GM12873 (cell line): ENCODE measurements at regions not wholly inside any gene's neighbourhood (a gene's known extent, or its start where the extent isn't known, plus 50 kb on each side); places are given as distances from the start of the nearest gene placed in this dataset.

Experiments
- TF ChIP-seq, protein P1 (sequence below): IDR thresholded peaks from 2 replicates; pipeline ENCODE4 v1.5.1; 2012; ENCODE audit warnings: low read depth, mild to moderate bottlenecking, moderate library complexity, low read length, control low read depth; ENCODE audit not compliant: insufficient read depth; ENCODE audit errors: missing control alignments

DNA sequence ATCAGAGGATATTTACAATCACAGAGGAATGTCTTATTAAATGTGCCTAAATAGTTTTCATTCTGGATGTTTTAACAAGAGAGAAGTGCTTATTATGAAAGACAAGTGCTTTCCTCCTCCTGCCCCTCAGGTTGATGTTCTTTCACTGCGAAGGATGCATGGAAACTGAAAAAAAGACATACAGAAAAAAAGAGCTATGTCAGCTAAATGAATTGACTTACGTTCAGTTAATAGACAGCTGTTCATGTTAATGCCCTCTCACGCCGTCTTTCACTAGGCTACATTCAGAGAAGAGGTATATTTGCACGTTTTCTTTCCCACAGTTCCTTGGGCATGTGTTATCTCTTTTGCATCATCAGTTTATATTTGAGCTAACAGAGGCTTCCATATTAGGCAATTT, 821.8 kb upstream of the PCDH9 start:
- TF ChIP-seq, protein P1, sequence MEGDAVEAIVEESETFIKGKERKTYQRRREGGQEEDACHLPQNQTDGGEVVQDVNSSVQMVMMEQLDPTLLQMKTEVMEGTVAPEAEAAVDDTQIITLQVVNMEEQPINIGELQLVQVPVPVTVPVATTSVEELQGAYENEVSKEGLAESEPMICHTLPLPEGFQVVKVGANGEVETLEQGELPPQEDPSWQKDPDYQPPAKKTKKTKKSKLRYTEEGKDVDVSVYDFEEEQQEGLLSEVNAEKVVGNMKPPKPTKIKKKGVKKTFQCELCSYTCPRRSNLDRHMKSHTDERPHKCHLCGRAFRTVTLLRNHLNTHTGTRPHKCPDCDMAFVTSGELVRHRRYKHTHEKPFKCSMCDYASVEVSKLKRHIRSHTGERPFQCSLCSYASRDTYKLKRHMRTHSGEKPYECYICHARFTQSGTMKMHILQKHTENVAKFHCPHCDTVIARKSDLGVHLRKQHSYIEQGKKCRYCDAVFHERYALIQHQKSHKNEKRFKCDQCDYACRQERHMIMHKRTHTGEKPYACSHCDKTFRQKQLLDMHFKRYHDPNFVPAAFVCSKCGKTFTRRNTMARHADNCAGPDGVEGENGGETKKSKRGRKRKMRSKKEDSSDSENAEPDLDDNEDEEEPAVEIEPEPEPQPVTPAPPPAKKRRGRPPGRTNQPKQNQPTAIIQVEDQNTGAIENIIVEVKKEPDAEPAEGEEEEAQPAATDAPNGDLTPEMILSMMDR, result no peak

DNA sequence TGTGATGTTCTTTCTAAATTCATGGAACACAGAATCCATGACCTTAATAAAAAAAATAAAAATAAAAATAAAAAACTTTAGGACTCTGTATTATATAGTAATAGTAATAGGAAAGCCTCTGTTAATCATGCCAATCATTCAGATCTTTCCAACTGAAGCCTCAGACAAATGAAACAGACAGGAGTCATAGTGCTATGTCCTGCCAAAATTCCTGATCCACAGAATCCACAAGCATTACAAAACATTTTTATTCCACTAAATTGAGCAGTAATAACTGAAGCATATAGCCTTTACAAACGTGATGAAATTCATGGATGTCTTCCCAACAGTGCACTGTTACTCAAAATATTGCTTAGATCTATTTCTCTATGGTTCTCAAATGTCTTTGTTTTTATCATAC, 820.6 kb upstream of the PCDH9 start:
- TF ChIP-seq, protein P1, result no peak

DNA sequence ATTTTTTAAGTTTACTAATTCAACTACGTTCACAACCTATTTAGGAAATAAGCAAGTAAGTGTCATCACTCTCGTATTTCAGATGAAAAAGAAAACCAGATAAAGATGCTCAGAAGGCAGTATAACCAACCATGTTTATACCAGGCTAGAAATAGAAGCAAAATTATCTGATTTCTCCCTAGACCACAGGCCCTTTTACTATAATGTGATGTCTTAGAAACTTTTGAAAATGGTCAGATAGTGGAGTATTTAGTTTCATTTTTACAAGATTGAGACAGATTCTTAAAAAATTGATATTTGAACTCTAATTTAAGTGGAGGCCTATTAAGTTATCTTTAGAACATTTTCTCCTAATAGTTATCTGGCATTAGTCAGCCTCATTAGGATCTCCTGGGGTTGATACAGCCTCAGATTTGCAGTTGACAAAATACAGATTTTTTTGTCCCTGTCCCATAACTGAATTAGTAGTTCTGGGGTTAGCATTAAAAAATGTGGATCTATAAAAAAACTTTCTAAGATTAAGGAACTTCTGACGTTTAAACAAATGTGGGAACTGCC, 818.7 kb upstream of the PCDH9 start:
- TF ChIP-seq, protein P1, result no peak

DNA sequence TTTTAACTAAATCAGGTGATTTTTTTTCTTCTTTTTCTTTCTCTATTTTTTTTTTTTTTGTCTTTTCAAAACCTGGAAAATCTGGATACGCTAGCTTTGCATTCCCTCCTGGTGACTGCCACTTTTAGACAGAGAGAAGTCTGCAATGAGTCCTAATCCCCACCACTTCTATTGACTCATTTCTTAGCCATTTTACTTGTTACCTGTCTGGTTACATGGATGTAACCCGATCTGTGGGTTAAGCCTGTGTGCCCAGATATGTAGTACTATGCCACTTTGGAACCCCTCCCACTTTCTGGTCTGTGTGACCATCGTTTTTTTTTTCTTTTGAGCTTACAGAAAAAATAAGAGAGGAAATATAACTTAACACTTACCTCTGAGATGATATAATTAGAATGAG, 817.8 kb upstream of the PCDH9 start:
- TF ChIP-seq, protein P1, result no peak

DNA sequence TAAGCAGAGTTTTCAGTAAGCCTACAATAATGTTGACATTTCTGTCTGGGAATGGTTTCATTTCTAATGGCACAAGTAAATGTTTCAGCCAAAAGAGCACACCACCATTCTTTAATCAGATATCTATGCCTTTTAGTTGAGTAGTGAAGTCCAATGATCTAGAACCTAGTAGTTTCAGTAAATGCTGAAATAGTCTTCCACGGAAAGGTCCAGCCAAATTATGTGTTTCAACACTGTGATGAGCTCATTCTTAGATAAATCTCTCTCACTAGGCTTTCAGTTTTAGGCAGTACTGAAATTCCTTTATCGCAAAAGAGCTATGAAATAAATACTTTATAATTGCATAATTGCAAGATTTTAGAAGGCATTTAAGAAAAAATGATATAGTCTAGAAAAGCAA, 816.8 kb upstream of the PCDH9 start:
- TF ChIP-seq, protein P1, result no peak

DNA sequence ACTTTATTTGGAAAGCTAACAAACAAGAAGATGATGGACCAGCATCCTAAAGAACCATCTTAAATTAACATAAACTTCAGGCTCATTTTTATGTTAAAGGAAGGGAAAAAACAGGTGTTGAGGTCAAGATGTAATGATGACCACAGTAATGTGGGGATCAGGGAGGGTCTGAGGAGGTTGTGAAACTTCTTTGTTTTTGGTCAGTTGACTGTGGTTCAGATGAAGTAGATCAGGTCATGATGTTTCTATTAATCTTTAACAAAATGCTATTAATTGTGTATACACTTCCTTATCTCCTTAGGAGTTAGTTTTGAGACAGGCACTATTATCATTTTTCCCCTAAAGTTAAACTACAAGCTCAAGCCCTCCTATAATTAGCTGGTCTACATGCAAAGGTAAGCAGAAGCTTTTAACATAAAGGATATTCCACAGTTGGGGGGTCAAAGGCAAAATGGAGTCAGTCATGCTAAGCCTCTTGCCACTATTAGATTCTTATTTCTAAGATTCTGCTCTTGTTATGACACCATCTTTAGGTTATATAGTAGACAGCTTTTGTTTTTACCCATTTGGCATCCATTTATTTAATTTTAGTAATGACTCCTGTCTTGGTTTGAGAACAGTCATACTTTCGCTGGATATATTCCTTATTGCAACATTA, 800.1 kb upstream of the PCDH9 start:
- TF ChIP-seq, protein P1, result no peak

DNA sequence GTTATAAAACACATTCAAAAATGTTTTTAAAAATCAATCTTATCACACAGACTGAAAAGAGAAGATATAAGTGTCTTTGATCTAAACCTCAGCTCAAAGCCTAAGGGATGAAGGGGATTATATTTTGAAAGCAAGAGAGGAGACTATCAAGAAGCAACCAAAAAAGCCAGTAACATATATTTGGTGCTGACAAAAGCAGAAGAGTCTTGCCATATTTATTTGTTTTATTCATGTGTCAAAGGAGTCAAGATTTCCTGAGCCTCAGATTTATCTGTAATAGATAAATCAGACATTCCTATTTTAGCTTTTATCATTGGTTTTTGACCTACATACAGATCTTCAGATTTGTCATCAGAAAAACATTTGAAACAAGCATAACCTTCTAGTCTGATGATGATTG, 798.6 kb upstream of the PCDH9 start:
- TF ChIP-seq, protein P1, result no peak
